ENCODE measurements at regions not wholly inside any gene's neighbourhood (a gene's known extent, or its start where the extent isn't known, plus 50 kb on each side); places are given as distances from the start of the nearest gene placed in this dataset.
A peak's percentile ranks its signal among the peaks of the same experiment; 100 is the strongest.

DNA sequence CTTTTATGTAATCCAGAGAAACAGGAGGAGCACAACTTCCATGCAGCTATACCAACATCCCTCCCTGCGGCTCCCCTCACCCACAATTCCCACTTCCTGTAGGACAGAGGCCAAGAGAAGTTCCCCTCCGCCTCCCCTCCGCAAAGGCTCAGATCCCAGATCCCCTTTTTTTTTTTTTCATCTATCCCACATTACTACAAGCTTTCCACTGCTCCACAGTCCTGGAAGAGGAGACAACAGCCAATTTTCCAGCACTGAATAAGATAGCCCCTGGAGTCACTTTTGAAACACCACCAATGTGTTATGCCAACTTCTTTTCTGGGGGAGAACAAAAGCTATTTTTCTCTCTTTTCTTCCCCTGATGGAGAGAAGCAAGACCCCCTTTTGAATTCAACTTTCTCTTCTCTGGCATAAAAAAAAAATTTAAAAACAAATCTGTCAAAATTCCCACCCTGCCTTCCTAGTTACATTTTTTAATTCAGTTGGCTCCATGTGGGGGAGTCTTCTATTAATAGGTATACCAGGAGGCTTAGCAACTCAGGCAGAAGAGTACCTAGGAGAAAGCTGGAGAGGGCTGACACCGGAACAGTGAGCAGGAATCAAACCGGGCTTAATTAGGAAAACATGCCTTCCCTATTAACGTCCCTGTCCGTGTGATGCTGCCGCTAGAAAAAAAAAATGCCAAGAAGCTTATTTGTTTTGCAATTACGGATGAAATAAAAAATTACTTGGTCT is 543.4 kb downstream of the BUD13 start:
- Mint-ChIP-seq H3K4me1 (ENCODE audit: low read depth, unreplicated experiment) (peaks cover 23% of the 10 kb centered on the region), H3K4me3 (ENCODE audit: unreplicated experiment) (no peak overlapping the region), H3K27me3 (ENCODE audit: unreplicated experiment) (peaks cover 4% of the 10 kb centered on the region), H3K36me3 (ENCODE audit: unreplicated experiment) (peaks cover 14% of the 10 kb centered on the region), H3K9me3 (ENCODE audit: unreplicated experiment) (peaks cover 9% of the 10 kb centered on the region), H3K27ac (ENCODE audit: unreplicated experiment) (no peak overlapping the region)
- no peak for DNase-seq
- TF ChIP-seq CTCF (IDR thresholded peaks at IDR 0.05; ENCODE audit: partially characterized antibody, unreplicated experiment): no peak

DNA sequence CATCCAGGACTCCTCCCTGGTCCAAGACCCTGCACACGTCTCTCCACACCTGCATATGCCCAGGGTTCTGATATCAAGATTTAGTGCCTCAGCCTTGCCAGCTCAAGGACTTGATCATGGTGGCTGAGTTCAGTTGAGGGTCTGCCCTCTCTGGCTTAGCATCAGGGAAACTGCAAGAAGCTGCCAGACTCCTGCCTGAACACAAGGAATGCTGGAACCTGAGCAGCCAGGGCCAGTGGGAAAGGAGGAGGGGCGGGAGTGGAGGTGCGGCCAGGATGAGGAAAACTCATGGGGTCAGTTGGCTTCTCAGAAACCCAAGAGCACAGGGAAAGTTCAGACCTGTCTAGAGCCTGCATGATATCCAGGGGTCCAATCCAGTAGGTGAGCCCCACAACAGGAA is 546.1 kb downstream of the BUD13 start:
- H3K9me3 Mint-ChIP-seq (ENCODE audit: unreplicated experiment): peaks cover 8% of the 10 kb centered on the region
- H3K36me3 Mint-ChIP-seq (ENCODE audit: unreplicated experiment): peaks cover 10% of the 10 kb centered on the region
- no peak for DNase-seq
- H3K27ac Mint-ChIP-seq (ENCODE audit: unreplicated experiment): no peak overlapping the region
- H3K4me1 Mint-ChIP-seq (ENCODE audit: low read depth, unreplicated experiment): peaks cover 33% of the 10 kb centered on the region
- peaks cover 3% of the 10 kb centered on the region for H3K27me3 Mint-ChIP-seq (ENCODE audit: unreplicated experiment)
- no peak overlapping the region for H3K4me3 Mint-ChIP-seq (ENCODE audit: unreplicated experiment)
- TF ChIP-seq CTCF (IDR thresholded peaks at IDR 0.05; ENCODE audit: partially characterized antibody, unreplicated experiment): no peak

GRCh38 chr11:116225784-116226585 is 546.8 kb downstream of the BUD13 start:
- Mint-ChIP-seq H3K27ac (ENCODE audit: unreplicated experiment) (no peak overlapping the region), H3K36me3 (ENCODE audit: unreplicated experiment) (peaks cover 10% of the 10 kb centered on the region), H3K9me3 (ENCODE audit: unreplicated experiment) (peaks cover 8% of the 10 kb centered on the region), H3K4me1 (ENCODE audit: low read depth, unreplicated experiment) (peaks cover 33% of the 10 kb centered on the region), H3K27me3 (ENCODE audit: unreplicated experiment) (peaks cover 3% of the 10 kb centered on the region), H3K4me3 (ENCODE audit: unreplicated experiment) (peak overlapping the region; percentile 45)
- no peak for TF ChIP-seq CTCF (IDR thresholded peaks at IDR 0.05; ENCODE audit: partially characterized antibody, unreplicated experiment)
- no peak for DNase-seq

DNA sequence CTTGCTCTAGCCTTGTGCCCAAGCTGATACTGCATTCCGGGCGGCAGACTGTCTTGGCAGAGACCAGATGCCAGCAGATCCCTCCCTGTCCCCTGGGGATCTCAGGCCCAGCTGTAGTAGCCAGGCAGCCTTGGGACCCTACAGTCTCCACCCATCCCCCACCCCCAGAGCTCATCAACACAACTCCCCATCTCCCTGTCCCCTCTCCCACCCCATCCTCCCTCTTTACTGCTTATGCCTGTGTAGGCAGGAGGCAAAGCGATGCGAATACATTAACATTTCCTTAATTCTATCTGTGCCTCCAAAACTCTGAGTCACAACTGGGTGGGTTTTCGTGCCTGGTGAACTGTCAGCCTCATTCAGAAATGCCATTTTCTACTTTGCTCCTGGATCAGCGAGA is 547.6 kb downstream of the BUD13 start:
- Mint-ChIP-seq H3K9me3 (ENCODE audit: unreplicated experiment) (peaks cover 8% of the 10 kb centered on the region), H3K27ac (ENCODE audit: unreplicated experiment) (peak overlapping the region; percentile 85), H3K4me1 (ENCODE audit: low read depth, unreplicated experiment) (peaks cover 33% of the 10 kb centered on the region), H3K27me3 (ENCODE audit: unreplicated experiment) (peaks cover 3% of the 10 kb centered on the region), H3K4me3 (ENCODE audit: unreplicated experiment) (peak overlapping the region; percentile 66), H3K36me3 (ENCODE audit: unreplicated experiment) (peaks cover 10% of the 10 kb centered on the region)
- no peak for TF ChIP-seq CTCF (IDR thresholded peaks at IDR 0.05; ENCODE audit: partially characterized antibody, unreplicated experiment)
- peak; percentile 69 for DNase-seq

GRCh38 chr11:116224889-116225200 is 547.9 kb downstream of the BUD13 start:
- H3K27me3 Mint-ChIP-seq (ENCODE audit: unreplicated experiment): peaks cover 3% of the 10 kb centered on the region
- no peak for TF ChIP-seq CTCF (IDR thresholded peaks at IDR 0.05; ENCODE audit: partially characterized antibody, unreplicated experiment)
- H3K4me1 Mint-ChIP-seq (ENCODE audit: low read depth, unreplicated experiment): peaks cover 33% of the 10 kb centered on the region
- H3K4me3 Mint-ChIP-seq (ENCODE audit: unreplicated experiment): peak overlapping the region; percentile 50
- H3K36me3 Mint-ChIP-seq (ENCODE audit: unreplicated experiment): peaks cover 10% of the 10 kb centered on the region
- no peak for DNase-seq
- peak overlapping the region; percentile 85 for H3K27ac Mint-ChIP-seq (ENCODE audit: unreplicated experiment)
- peaks cover 8% of the 10 kb centered on the region for H3K9me3 Mint-ChIP-seq (ENCODE audit: unreplicated experiment)
